ENCODE measurements at regions not wholly inside any gene's neighbourhood (a gene's known extent, or its start where the extent isn't known, plus 50 kb on each side); places are given as distances from the start of the nearest gene placed in this dataset.

- Histone ChIP-seq H3K4me2 (ENCODE audit: low read depth, low read length) (no peak overlapping the region), H2AFZ (ENCODE audit: low read length) (no peak overlapping the region), H3K27me3 (ENCODE audit: control insufficient read depth in 1 of 2, insufficient read depth in 2 of 2, low read length in 2 of 2) (no peaks in the 10 kb centered on the region), H3K4me3 (replicated peaks in 1 of 3; ENCODE audit: insufficient read depth in 1 of 3, low read depth in 2 of 3, low read length in 3 of 3) (no peak overlapping the region), H3K79me2 (ENCODE audit: insufficient read depth, low read length) (no peaks in the 10 kb centered on the region), H3K9ac (ENCODE audit: insufficient read depth, low read depth, low read length) (no peak overlapping the region), H4K20me1 (ENCODE audit: insufficient read depth, low read length) (no peaks in the 10 kb centered on the region), H3K9me3 (ENCODE audit: low read length) (no peaks in the 10 kb centered on the region; the same call in 1 of the 2 replicates), H3K27ac (ENCODE audit: extremely low read length, insufficient read depth, low read length) (no peak overlapping the region), H3K36me3 (replicated peaks in 1 of 2; ENCODE audit: control insufficient read depth in 1 of 2, insufficient read depth in 2 of 2, low read length in 2 of 2) (no peaks in the 10 kb centered on the region), H3K4me1 (ENCODE audit: insufficient read depth, low read length) (no peaks in the 10 kb centered on the region)
- DNase-seq (ENCODE audit: low spot score), result no peak
- no TSS peak for BruUV-seq (replicated peaks)
- intact Hi-C loops (cut with micrococcal nuclease; ENCODE audit: unreplicated experiment), result no loop called here
- no peak for FAIRE-seq
- POLR2A ChIA-PET, result no interaction called here
- 2% methylated on average over 2 of the region's 2 CpGs for WGBS (ENCODE audit: low lambda C conversion rate)
- no peak for ATAC-seq
- in situ Hi-C loops (cut with HindIII; ENCODE audit: extremely low pct_ligation_motif_present, low pct_unique_long_range_greater_than_20kb), result no loop called here
- CTCF ChIA-PET (ENCODE audit: low intra/inter-chr PET ratio, low total read pairs), result no interaction called here
- TF ChIP-seq ZMYM3 (CRISPR knock-in tag; IDR thresholded peaks at IDR 0.05), result no peak
- TF ChIP-seq MLX (CRISPR knock-in tag; IDR thresholded peaks at IDR 0.05), result no peak
- no peak for TF ChIP-seq SMAD9 (CRISPR knock-in tag; IDR thresholded peaks at IDR 0.05)
- no peak for TF ChIP-seq NCOA2 (CRISPR knock-in tag; IDR thresholded peaks at IDR 0.05)
- TF ChIP-seq THYN1 (CRISPR knock-in tag; IDR thresholded peaks at IDR 0.05; ENCODE audit: borderline replicate concordance, low read depth), result no peak
- no peak for TF ChIP-seq MAZ (IDR thresholded peaks at IDR 0.05; ENCODE audit: borderline replicate concordance, low read depth, low read length)
- TF ChIP-seq MAZ (CRISPR knock-in tag; IDR thresholded peaks at IDR 0.05; ENCODE audit: low read depth), result no peak
Measured at GRCh38 chr11:104582431-104582830, 315.8 kb downstream of the CASP12 start.

GRCh38 chr11:104581246-104581980 lies 316.8 kb downstream of the CASP12 start:
- Histone ChIP-seq H3K36me3 (replicated peaks in 1 of 2; ENCODE audit: control insufficient read depth in 1 of 2, insufficient read depth in 2 of 2, low read length in 2 of 2) (no peaks in the 10 kb centered on the region), H3K79me2 (ENCODE audit: insufficient read depth, low read length) (no peaks in the 10 kb centered on the region), H3K9ac (ENCODE audit: insufficient read depth, low read depth, low read length) (no peak overlapping the region), H3K4me2 (ENCODE audit: low read depth, low read length) (no peak overlapping the region), H4K20me1 (ENCODE audit: insufficient read depth, low read length) (no peaks in the 10 kb centered on the region), H3K4me1 (ENCODE audit: insufficient read depth, low read length) (no peaks in the 10 kb centered on the region), H2AFZ (ENCODE audit: low read length) (no peak overlapping the region), H3K9me3 (ENCODE audit: low read length) (peaks cover under 1% of the 10 kb centered on the region; the same call in 1 of the 2 replicates), H3K4me3 (replicated peaks in 1 of 3; ENCODE audit: insufficient read depth in 1 of 3, low read depth in 2 of 3, low read length in 3 of 3) (no peak overlapping the region), H3K27me3 (ENCODE audit: control insufficient read depth in 1 of 2, insufficient read depth in 2 of 2, low read length in 2 of 2) (no peaks in the 10 kb centered on the region), H3K27ac (ENCODE audit: extremely low read length, insufficient read depth, low read length) (no peak overlapping the region)
- no TSS peak for BruUV-seq (replicated peaks)
- intact Hi-C loops (cut with micrococcal nuclease; ENCODE audit: unreplicated experiment), result no loop called here
- CTCF ChIA-PET (ENCODE audit: low intra/inter-chr PET ratio, low total read pairs), result no interaction called here
- POLR2A ChIA-PET, result no interaction called here
- DNase-seq (ENCODE audit: low spot score) (no peak), ATAC-seq (no peak), FAIRE-seq (no peak)
- in situ Hi-C loops (cut with HindIII; ENCODE audit: extremely low pct_ligation_motif_present, low pct_unique_long_range_greater_than_20kb), result no loop called here
- no peak for TF ChIP-seq ZNF737 (CRISPR knock-in tag; IDR thresholded peaks at IDR 0.05; ENCODE audit: borderline replicate concordance)
- TF ChIP-seq IKZF1 (IDR thresholded peaks at IDR 0.05), result no peak
- WGBS (ENCODE audit: low lambda C conversion rate), result 0% methylated on average over 2 of the region's 2 CpGs
